NT2/D1 (cell line): ENCODE measurements at regions not wholly inside any gene's neighbourhood (a gene's known extent, or its start where the extent isn't known, plus 50 kb on each side); places are given as distances from the start of the nearest gene placed in this dataset.

ENCODE experiments used
- SUZ12 ChIP-seq: IDR thresholded peaks from 2 replicates; pipeline ENCODE4 v1.6.1; 2011; ENCODE audit not compliant: insufficient read length, insufficient read depth; ENCODE audit errors: extremely low read depth
- ZNF274 ChIP-seq: IDR thresholded peaks from 2 replicates; pipeline ENCODE4 v1.6.1; 2011; ENCODE audit warnings: mild to moderate bottlenecking, low read depth, low read length

GRCh38 chr3:156033428-156033827 is 87.0 kb upstream of the KCNAB1 start:
- TF ChIP-seq SUZ12 (no peak), ZNF274 (no peak)
